Hepatocyte (in vitro differentiated cells): ENCODE measurements at regions not wholly inside any gene's neighbourhood (a gene's known extent, or its start where the extent isn't known, plus 50 kb on each side); places are given as distances from the start of the nearest gene placed in this dataset.

Experiments used
- EZH2 ChIP-seq: fragments of 200-600 bp; sonication (generic); IDR thresholded peaks from 2 replicates; pipeline ENCODE4 v1.6.1; 2016; ENCODE audit warnings: antibody characterized with exemption, mild to moderate bottlenecking, borderline replicate concordance
- EZH2phosphoT487 ChIP-seq: fragments of 200-600 bp; sonication (generic); IDR thresholded peaks from one replicate; pipeline ENCODE4 v1.6.1; 2018; ENCODE audit warnings: antibody characterized with exemption, mild to moderate bottlenecking, low read depth, moderate library complexity; ENCODE audit not compliant: unreplicated experiment, severe bottlenecking
- TF ChIP-seq, protein P1 (sequence below): fragments of 200-600 bp; sonication (generic); IDR thresholded peaks from 2 replicates; pipeline ENCODE4 v1.5.1; 2016; ENCODE audit warnings: antibody characterized with exemption, mild to moderate bottlenecking; ENCODE audit not compliant: poor library complexity

DNA sequence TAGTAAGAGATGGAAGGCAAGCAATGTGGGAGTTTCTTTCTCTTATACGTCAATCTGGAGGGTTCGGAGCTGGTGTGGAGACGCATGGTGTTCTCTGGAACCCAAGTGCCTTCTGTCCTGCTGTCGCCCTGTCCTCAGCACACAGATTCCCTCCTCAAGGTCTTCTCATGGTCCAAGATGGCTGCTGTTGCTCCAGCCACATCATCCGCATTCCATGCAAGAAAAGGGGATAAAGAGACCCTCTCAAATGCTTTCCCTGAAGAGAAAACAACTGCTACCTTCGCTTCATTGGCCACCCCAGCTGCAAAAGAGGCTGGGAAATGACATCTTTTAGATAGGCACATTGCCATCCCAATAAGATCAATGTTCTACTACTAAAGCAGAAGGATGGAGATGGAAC, 151.2 kb downstream of the ANKRD60 start:
- TF ChIP-seq, protein P1, sequence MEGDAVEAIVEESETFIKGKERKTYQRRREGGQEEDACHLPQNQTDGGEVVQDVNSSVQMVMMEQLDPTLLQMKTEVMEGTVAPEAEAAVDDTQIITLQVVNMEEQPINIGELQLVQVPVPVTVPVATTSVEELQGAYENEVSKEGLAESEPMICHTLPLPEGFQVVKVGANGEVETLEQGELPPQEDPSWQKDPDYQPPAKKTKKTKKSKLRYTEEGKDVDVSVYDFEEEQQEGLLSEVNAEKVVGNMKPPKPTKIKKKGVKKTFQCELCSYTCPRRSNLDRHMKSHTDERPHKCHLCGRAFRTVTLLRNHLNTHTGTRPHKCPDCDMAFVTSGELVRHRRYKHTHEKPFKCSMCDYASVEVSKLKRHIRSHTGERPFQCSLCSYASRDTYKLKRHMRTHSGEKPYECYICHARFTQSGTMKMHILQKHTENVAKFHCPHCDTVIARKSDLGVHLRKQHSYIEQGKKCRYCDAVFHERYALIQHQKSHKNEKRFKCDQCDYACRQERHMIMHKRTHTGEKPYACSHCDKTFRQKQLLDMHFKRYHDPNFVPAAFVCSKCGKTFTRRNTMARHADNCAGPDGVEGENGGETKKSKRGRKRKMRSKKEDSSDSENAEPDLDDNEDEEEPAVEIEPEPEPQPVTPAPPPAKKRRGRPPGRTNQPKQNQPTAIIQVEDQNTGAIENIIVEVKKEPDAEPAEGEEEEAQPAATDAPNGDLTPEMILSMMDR, result no peak
- no peak for TF ChIP-seq EZH2phosphoT487
- TF ChIP-seq EZH2, result no peak
